ENCODE measurements at regions not wholly inside any gene's neighbourhood (a gene's known extent, or its start where the extent isn't known, plus 50 kb on each side); places are given as distances from the start of the nearest gene placed in this dataset.

- Histone ChIP-seq H2AK5ac (ENCODE audit: low read depth, low read length) (no peak overlapping the region), H3K56ac (replicated peaks; ENCODE audit: insufficient read length, low read depth, low read length) (no peak overlapping the region), H3K23ac (ENCODE audit: insufficient read length) (no peak overlapping the region), H3K9me3 (ENCODE audit: insufficient read depth in 2 of 2, low read depth in 1 of 2, low read length in 1 of 2) (no peaks in the 10 kb centered on the region), H3K79me1 (ENCODE audit: low read depth, low read length) (no peaks in the 10 kb centered on the region), H3K14ac (ENCODE audit: insufficient read length) (no peak overlapping the region), H4K8ac (ENCODE audit: extremely low read depth, insufficient read depth, low read length) (no peak overlapping the region), H3K36me3 (ENCODE audit: control insufficient read depth in 2 of 4, insufficient read depth in 4 of 4, low read length in 3 of 4) (no peaks in the 10 kb centered on the region), H3K4ac (replicated peaks; ENCODE audit: insufficient read length, low read depth, low read length) (no peak overlapping the region), H2BK20ac (ENCODE audit: low read length) (no peak overlapping the region), H4K91ac (replicated peaks; ENCODE audit: insufficient read length, low read length) (no peak overlapping the region), H2BK15ac (ENCODE audit: low read length) (no peak overlapping the region), H3K18ac (ENCODE audit: extremely low read depth, low read length) (no peak overlapping the region), H2BK12ac (ENCODE audit: low read depth, low read length) (no peak overlapping the region), H3K9ac (replicated peaks in 1 of 4; ENCODE audit: extremely low read depth in 1 of 4, low read depth in 3 of 4, low read length in 3 of 4) (no peak overlapping the region), H3K79me2 (ENCODE audit: control insufficient read depth in 1 of 2, insufficient read depth in 2 of 2, low read length in 2 of 2) (no peaks in the 10 kb centered on the region), H3K4me3 (ENCODE audit: extremely low read depth in 1 of 4, insufficient read depth in 2 of 4, low read depth in 3 of 4, low read length in 4 of 4) (no peak overlapping the region), H3K4me1 (replicated peaks in 1 of 4; ENCODE audit: control insufficient read depth in 3 of 4, insufficient read depth in 4 of 4, low read length in 3 of 4) (no peaks in the 10 kb centered on the region), H2AFZ (ENCODE audit: low read length) (no peak overlapping the region), H3K27me3 (replicated peaks in 1 of 4; ENCODE audit: control insufficient read depth in 3 of 4, extremely low read depth in 1 of 4, insufficient read depth in 3 of 4, low read length in 3 of 4) (no peaks in the 10 kb centered on the region), H3K4me2 (ENCODE audit: insufficient read depth in 1 of 2, low read depth in 2 of 2, low read length in 2 of 2) (no peak overlapping the region), H2BK5ac (ENCODE audit: low read depth, low read length) (no peak overlapping the region), H4K20me1 (replicated peaks in 1 of 2; ENCODE audit: control insufficient read depth in 1 of 2, insufficient read depth in 2 of 2, low read length in 2 of 2) (no peaks in the 10 kb centered on the region), H2BK120ac (replicated peaks; ENCODE audit: low read depth, low read length) (no peak overlapping the region), H4K5ac (ENCODE audit: insufficient read length, low read depth, low read length) (no peak overlapping the region), H3K27ac (ENCODE audit: low read depth, low read length) (no peak overlapping the region), H3K23me2 (ENCODE audit: low read depth, low read length) (no peaks in the 10 kb centered on the region)
- WGBS, 2 experiments (ENCODE audit: extremely low coverage in 1 of 2, insufficient coverage in 1 of 2, insufficient read length in 1 of 2, insufficient replicate concordance in 2 of 2, low coverage in 1 of 2, low lambda C conversion rate in 2 of 2, missing lambda C conversion rate in 1 of 2): 96% methylated on average over 1 of the region's 1 CpG; no CpG with 5 or more reads in 1 of the 2 experiments
- ChIA-PET CTCF (ENCODE audit: partially characterized antibody) (no interaction called here), POLR2A (ENCODE audit: partially characterized antibody) (no interaction called here)
- FAIRE-seq (no peak), DNase-seq (ENCODE audit: low read depth in 1 of 2, low spot score in 2 of 2) (no peak)
- no peak for TF ChIP-seq YY1 (IDR thresholded peaks at IDR 0.05; ENCODE audit: low read depth, low read length)
- no peak for TF ChIP-seq TAF1 (IDR thresholded peaks at IDR 0.05; ENCODE audit: low read depth, low read length)
- no peak for TF ChIP-seq CTCF (IDR thresholded peaks at IDR 0.05; ENCODE audit: control extremely low read depth in 1 of 3, insufficient read depth in 1 of 3, low read depth in 1 of 3, low read length in 3 of 3)
- no peak for TF ChIP-seq BCL11A (IDR thresholded peaks at IDR 0.05; ENCODE audit: low read depth in 2 of 2, low read length in 2 of 2)
- no peak for TF ChIP-seq PHF8 (conservative IDR thresholded peaks at IDR 0.05; ENCODE audit: low read depth, low read length)
- TF ChIP-seq CBX5 (IDR thresholded peaks at IDR 0.05; ENCODE audit: low read depth, low read length): no peak
- no peak for TF ChIP-seq BRCA1 (IDR thresholded peaks at IDR 0.05; ENCODE audit: low read depth, low read length)
- TF ChIP-seq GABPA (IDR thresholded peaks at IDR 0.05; ENCODE audit: borderline replicate concordance, insufficient read depth, low read length): no peak
- TF ChIP-seq KDM4A (IDR thresholded peaks at IDR 0.05; ENCODE audit: low read depth, low read length, severe bottlenecking): no peak
- no peak for TF ChIP-seq TAF7 (optimal IDR thresholded peaks at IDR 0.05; ENCODE audit: borderline replicate concordance, low read depth, low read length)
- TF ChIP-seq SRF (IDR thresholded peaks at IDR 0.05; ENCODE audit: low read depth, low read length): no peak
- no peak for TF ChIP-seq E2F6 (IDR thresholded peaks at IDR 0.05)
Measured at GRCh38 chr2:57490741-57491140, 555.9 kb upstream of the VRK2 start.

Data from H1 (cell line).